ENCODE measurements at regions not wholly inside any gene's neighbourhood (a gene's known extent, or its start where the extent isn't known, plus 50 kb on each side); places are given as distances from the start of the nearest gene placed in this dataset.

DNA sequence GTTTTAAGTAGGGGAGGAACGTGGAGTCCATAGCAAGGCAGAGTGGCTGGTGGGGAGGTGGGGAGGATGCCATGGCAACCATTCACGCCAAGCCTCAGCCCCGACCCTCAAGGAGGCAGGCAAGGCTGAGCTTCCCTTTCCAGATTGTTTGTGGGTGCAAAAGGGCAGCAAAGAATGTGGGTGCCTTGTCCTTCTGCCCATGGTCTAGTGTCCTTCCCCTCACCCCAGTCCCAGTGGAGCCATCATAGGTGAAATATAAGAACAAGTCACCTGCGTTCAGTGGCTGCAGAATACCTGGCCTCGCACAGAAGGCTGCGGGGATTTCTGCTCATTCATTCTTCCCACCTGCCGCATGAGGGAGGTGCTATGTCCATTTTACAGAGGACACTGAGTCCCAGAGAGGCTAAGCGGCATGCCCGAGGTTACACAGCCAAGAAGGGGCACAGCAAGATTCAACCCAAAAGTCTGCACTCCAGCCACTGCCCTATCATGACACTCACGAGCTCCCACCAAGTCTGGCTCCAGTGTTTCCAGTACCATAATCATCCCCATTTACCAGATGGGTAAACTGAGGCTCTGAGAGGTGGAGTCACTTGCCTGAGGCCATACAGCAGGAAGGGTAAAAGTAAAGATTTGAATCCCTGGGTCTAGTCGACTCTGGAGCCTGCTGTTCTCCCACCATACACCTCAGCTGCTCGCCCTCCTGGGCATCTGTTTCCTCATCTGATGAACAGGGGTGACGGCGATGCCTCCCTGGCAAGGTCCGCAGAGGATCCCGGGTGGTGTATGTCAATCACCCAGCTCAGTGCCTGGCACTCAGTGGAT is 100.8 kb downstream of the CEBPB start:
- TF ChIP-seq, protein P1, sequence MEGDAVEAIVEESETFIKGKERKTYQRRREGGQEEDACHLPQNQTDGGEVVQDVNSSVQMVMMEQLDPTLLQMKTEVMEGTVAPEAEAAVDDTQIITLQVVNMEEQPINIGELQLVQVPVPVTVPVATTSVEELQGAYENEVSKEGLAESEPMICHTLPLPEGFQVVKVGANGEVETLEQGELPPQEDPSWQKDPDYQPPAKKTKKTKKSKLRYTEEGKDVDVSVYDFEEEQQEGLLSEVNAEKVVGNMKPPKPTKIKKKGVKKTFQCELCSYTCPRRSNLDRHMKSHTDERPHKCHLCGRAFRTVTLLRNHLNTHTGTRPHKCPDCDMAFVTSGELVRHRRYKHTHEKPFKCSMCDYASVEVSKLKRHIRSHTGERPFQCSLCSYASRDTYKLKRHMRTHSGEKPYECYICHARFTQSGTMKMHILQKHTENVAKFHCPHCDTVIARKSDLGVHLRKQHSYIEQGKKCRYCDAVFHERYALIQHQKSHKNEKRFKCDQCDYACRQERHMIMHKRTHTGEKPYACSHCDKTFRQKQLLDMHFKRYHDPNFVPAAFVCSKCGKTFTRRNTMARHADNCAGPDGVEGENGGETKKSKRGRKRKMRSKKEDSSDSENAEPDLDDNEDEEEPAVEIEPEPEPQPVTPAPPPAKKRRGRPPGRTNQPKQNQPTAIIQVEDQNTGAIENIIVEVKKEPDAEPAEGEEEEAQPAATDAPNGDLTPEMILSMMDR (IDR thresholded peaks at IDR 0.05): no peak
- no peak for TF ChIP-seq POLR2A (IDR thresholded peaks at IDR 0.05)

Measured in adrenal gland (tissue), 5 donors.